Tibial nerve (tissue), 4 donors: ENCODE measurements at regions not wholly inside any gene's neighbourhood (a gene's known extent, or its start where the extent isn't known, plus 50 kb on each side); places are given as distances from the start of the nearest gene placed in this dataset.

Experiments
- CTCF ChIP-seq, 5 experiments: fragments of 200-600 bp in 3 of 5; fragments of 450-650 bp in 2 of 5; sonication (generic) in 3 of 5; IDR thresholded peaks; one replicate each; pipeline ENCODE4 v1.5.1; 2016 to 2019; ENCODE audit warnings: antibody characterized with exemption in 5 of 5, mild to moderate bottlenecking in 3 of 5, moderate library complexity in 2 of 5
- EP300 ChIP-seq, 2 donors: sonication (generic); formaldehyde crosslinking; IDR thresholded peaks; one replicate each; pipeline ENCODE4 v1.6.1; 2017; ENCODE audit warnings: antibody characterized with exemption in 2 of 2, mild to moderate bottlenecking in 1 of 2
- POLR2A ChIP-seq, 2 donors: fragments of 450-650 bp; IDR thresholded peaks; one replicate each; pipeline ENCODE4 v1.6.1; 2017; ENCODE audit warnings: antibody characterized with exemption in 2 of 2, mild to moderate bottlenecking in 2 of 2, moderate library complexity in 2 of 2

- TF ChIP-seq CTCF (IDR thresholded peaks at IDR 0.05) = no peak
- no peak for TF ChIP-seq POLR2A (IDR thresholded peaks at IDR 0.05)
- TF ChIP-seq EP300 (IDR thresholded peaks at IDR 0.05) = no peak
These were observed 66.0 kb upstream of the ADRA2C start for GRCh38 chr4:3700223-3700622.
